Neural cell (in vitro differentiated cells): ENCODE measurements at regions not wholly inside any gene's neighbourhood (a gene's known extent, or its start where the extent isn't known, plus 50 kb on each side); places are given as distances from the start of the nearest gene placed in this dataset.

Experiments used
- CTCF ChIP-seq: fragments of 450-650 bp; IDR thresholded peaks from 2 replicates; pipeline ENCODE4 v1.5.1; 2014; ENCODE audit warnings: antibody characterized with exemption, mild to moderate bottlenecking, moderate library complexity; ENCODE audit not compliant: poor library complexity, severe bottlenecking
- EP300 ChIP-seq: fragments of 450-650 bp; conservative IDR thresholded peaks from 2 replicates; pipeline ENCODE4 v1.6.1; 2014; ENCODE audit warnings: antibody characterized with exemption, mild to moderate bottlenecking, moderate library complexity; ENCODE audit not compliant: poor library complexity, severe bottlenecking
- EZH2 ChIP-seq: fragments of 200-600, 300-800 bp; shearing (Covaris generic), sonication (generic); IDR thresholded peaks from 2 replicates; pipeline ENCODE4 v1.6.1; 2014; ENCODE audit warnings: antibody characterized with exemption, low read length, borderline replicate concordance, mild to moderate bottlenecking; ENCODE audit not compliant: insufficient read depth, poor library complexity, severe bottlenecking
- REST ChIP-seq: IDR thresholded peaks from 2 replicates; pipeline ENCODE4 v1.6.1; 2012; ENCODE audit warnings: borderline replicate concordance
- SMC3 ChIP-seq: fragments of 450-650 bp; conservative IDR thresholded peaks from 2 replicates; pipeline ENCODE4 v1.6.1; 2014; ENCODE audit warnings: antibody characterized with exemption, mild to moderate bottlenecking, moderate library complexity; ENCODE audit not compliant: poor library complexity

GRCh38 chr11:98674390-98674789, 346.4 kb upstream of the CNTN5 start:
- TF ChIP-seq CTCF, result no peak
- TF ChIP-seq EP300, result no peak
- TF ChIP-seq SMC3, result no peak
- TF ChIP-seq EZH2, result no peak
- no peak for TF ChIP-seq REST
